Mammary epithelial cell (primary cell): ENCODE measurements at regions not wholly inside any gene's neighbourhood (a gene's known extent, or its start where the extent isn't known, plus 50 kb on each side); places are given as distances from the start of the nearest gene placed in this dataset.

Experiments
- EZH2 ChIP-seq: IDR thresholded peaks from 2 replicates; pipeline ENCODE4 v1.6.1; 2012; ENCODE audit warnings: low read length, inconsistent platforms, borderline replicate concordance
- TF ChIP-seq, protein P1 (sequence below), 2 donors: IDR thresholded peaks in 1 of 2; conservative IDR thresholded peaks in 1 of 2; 2 replicates each; pipeline ENCODE4 v1.5.1; 2011 to 2012; ENCODE audit warnings: inconsistent platforms in 2 of 2, low read length in 2 of 2, mild to moderate bottlenecking in 2 of 2, control low read depth in 1 of 2, low read depth in 1 of 2; ENCODE audit not compliant: insufficient read depth in 1 of 2; ENCODE audit errors: extremely low read depth in 1 of 2

DNA sequence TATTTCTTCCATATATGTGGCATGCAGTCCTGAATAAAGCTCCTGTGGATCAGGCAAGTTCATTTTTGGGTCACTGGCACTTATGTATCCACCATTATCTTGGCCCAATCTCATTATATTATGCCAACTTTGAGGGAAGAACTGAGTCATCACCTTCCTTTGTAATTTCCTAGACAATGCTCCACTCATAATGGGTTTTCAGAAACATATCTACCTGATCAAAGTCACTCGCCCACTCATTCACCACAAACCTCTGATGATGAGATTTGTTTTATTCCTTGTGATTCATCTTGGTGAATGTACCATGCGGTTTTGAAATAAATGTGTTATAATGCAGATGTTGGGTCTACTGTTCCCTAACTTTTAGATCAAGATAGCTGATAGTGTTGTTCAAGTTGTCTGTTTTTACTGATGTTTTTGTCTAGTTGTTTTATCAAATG is 525.8 kb downstream of the KIF20B start:
- TF ChIP-seq, protein P1, sequence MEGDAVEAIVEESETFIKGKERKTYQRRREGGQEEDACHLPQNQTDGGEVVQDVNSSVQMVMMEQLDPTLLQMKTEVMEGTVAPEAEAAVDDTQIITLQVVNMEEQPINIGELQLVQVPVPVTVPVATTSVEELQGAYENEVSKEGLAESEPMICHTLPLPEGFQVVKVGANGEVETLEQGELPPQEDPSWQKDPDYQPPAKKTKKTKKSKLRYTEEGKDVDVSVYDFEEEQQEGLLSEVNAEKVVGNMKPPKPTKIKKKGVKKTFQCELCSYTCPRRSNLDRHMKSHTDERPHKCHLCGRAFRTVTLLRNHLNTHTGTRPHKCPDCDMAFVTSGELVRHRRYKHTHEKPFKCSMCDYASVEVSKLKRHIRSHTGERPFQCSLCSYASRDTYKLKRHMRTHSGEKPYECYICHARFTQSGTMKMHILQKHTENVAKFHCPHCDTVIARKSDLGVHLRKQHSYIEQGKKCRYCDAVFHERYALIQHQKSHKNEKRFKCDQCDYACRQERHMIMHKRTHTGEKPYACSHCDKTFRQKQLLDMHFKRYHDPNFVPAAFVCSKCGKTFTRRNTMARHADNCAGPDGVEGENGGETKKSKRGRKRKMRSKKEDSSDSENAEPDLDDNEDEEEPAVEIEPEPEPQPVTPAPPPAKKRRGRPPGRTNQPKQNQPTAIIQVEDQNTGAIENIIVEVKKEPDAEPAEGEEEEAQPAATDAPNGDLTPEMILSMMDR (conservative IDR thresholded peaks at IDR 0.05 in 1 of 2, IDR thresholded peaks at IDR 0.05 in 1 of 2; ENCODE audit: extremely low read depth in 1 of 2, insufficient read depth in 1 of 2, low read depth in 1 of 2, low read length in 2 of 2) = no peak
- no peak for TF ChIP-seq EZH2
